Calu3 (cell line): ENCODE measurements at regions not wholly inside any gene's neighbourhood (a gene's known extent, or its start where the extent isn't known, plus 50 kb on each side); places are given as distances from the start of the nearest gene placed in this dataset.

Experiments used
- BruUV-seq: library from RNA; stranded (reverse); fragments of 400-500 nt; replicated peaks from 2 replicates; lab custom pipeline; 2021; lab: Mats Ljungman, UMichigan
- CTCF ChIA-PET: fragments of 300-600 bp; sonication (Branson Sonifier 250); formaldehyde crosslinking; loops from one replicate; lab custom pipeline; 2022; ENCODE audit warnings: antibody characterized with exemption; lab: Charles Lee
- DNase-seq: peaks from one replicate; pipeline ENCODE4 v3.0.0; 2022
- H3K27ac Mint-ChIP-seq: one replicate; pipeline ENCODE4 v1.8.0; 2022; ENCODE audit warnings: mixed read lengths; ENCODE audit not compliant: unreplicated experiment
- H3K27me3 Mint-ChIP-seq: one replicate; pipeline ENCODE4 v1.8.0; 2022; ENCODE audit warnings: mixed read lengths; ENCODE audit not compliant: unreplicated experiment
- H3K36me3 Mint-ChIP-seq: one replicate; pipeline ENCODE4 v1.8.0; 2022; ENCODE audit warnings: mild to moderate bottlenecking, moderate library complexity, mixed read lengths; ENCODE audit not compliant: insufficient read depth, unreplicated experiment
- H3K4me1 Mint-ChIP-seq: one replicate; pipeline ENCODE4 v1.8.0; 2022; ENCODE audit warnings: mild to moderate bottlenecking, low read depth, mixed read lengths; ENCODE audit not compliant: unreplicated experiment
- H3K4me3 Mint-ChIP-seq: one replicate; pipeline ENCODE4 v1.8.0; 2022; ENCODE audit warnings: mild to moderate bottlenecking, low read depth, moderate library complexity, mixed read lengths; ENCODE audit not compliant: unreplicated experiment
- H3K9me3 Mint-ChIP-seq: one replicate; pipeline ENCODE4 v1.8.0; 2022; ENCODE audit warnings: low read depth, mixed read lengths; ENCODE audit not compliant: unreplicated experiment
- CTCF ChIP-seq: fragments of 200-600 bp; IDR thresholded peaks from one replicate; pipeline ENCODE4 v1.8.0; 2022; ENCODE audit warnings: antibody characterized with exemption; ENCODE audit not compliant: unreplicated experiment
- intact Hi-C: fragments of 100-400 bp; cut with micrococcal nuclease; formaldehyde crosslinking; loops from one replicate; pipeline ENCODE4 v1.10.0; 2022; ENCODE audit not compliant: unreplicated experiment

- intact Hi-C loops, result no loop called here
- peaks cover 4% of the 10 kb centered on the region for H3K9me3 Mint-ChIP-seq
- no peak overlapping the region for H3K4me3 Mint-ChIP-seq
- CTCF ChIA-PET, result no interaction called here
- H3K36me3 Mint-ChIP-seq, result no peaks in the 10 kb centered on the region
- H3K27me3 Mint-ChIP-seq, result no peaks in the 10 kb centered on the region
- BruUV-seq, result no TSS peak
- no peak for DNase-seq
- no peak for TF ChIP-seq CTCF
- no peak overlapping the region for H3K27ac Mint-ChIP-seq
- H3K4me1 Mint-ChIP-seq, result no peaks in the 10 kb centered on the region
These were observed 149.1 kb downstream of the TENT4A start for GRCh38 chr5:6862306-6862705.

GRCh38 chr5:6867712-6868111, 154.5 kb downstream of the TENT4A start:
- CTCF ChIA-PET, result no interaction called here
- H3K4me3 Mint-ChIP-seq, result no peak overlapping the region
- no peak for TF ChIP-seq CTCF
- H3K27ac Mint-ChIP-seq, result no peak overlapping the region
- no peaks in the 10 kb centered on the region for H3K36me3 Mint-ChIP-seq
- no peaks in the 10 kb centered on the region for H3K4me1 Mint-ChIP-seq
- intact Hi-C loops, result no loop called here
- BruUV-seq, result no TSS peak
- no peaks in the 10 kb centered on the region for H3K9me3 Mint-ChIP-seq
- DNase-seq, result no peak
- H3K27me3 Mint-ChIP-seq, result no peaks in the 10 kb centered on the region

GRCh38 chr5:6868171-6868570, 154.9 kb downstream of the TENT4A start:
- no TSS peak for BruUV-seq
- intact Hi-C loops, result no loop called here
- CTCF ChIA-PET, result no interaction called here
- Mint-ChIP-seq H3K9me3 (peaks cover under 1% of the 10 kb centered on the region), H3K27me3 (no peaks in the 10 kb centered on the region), H3K27ac (no peak overlapping the region), H3K4me1 (peaks cover 4% of the 10 kb centered on the region), H3K36me3 (no peaks in the 10 kb centered on the region), H3K4me3 (no peak overlapping the region)
- TF ChIP-seq CTCF, result no peak
- no peak for DNase-seq

GRCh38 chr5:6868575-6869215, 155.5 kb downstream of the TENT4A start:
- CTCF ChIA-PET, result interaction anchor here (0.6 kb wide), 1 partner anchor 1226 kb away, joined by 5 read pairs; no protein-coding TSS in a partner anchor
- intact Hi-C loops, result no loop called here

More at GRCh38 chr5:6868575-6869215, 155.5 kb downstream of the TENT4A start:
- Mint-ChIP-seq H3K27ac (no peak overlapping the region), H3K36me3 (no peaks in the 10 kb centered on the region), H3K27me3 (no peaks in the 10 kb centered on the region), H3K4me3 (no peak overlapping the region), H3K4me1 (peaks cover 8% of the 10 kb centered on the region), H3K9me3 (peaks cover 3% of the 10 kb centered on the region)
- DNase-seq, result no peak
- TF ChIP-seq CTCF, result no peak
- BruUV-seq, result no TSS peak
